ENCODE measurements at regions not wholly inside any gene's neighbourhood (a gene's known extent, or its start where the extent isn't known, plus 50 kb on each side); places are given as distances from the start of the nearest gene placed in this dataset.

GRCh38 chr10:78862328-78862640 lies 206.5 kb upstream of the ZMIZ1 start:
- Histone ChIP-seq H3K36me3 (replicated peaks; ENCODE audit: control insufficient read depth, insufficient read depth, low read length) (no peaks in the 10 kb centered on the region), H3K4me3 (ENCODE audit: insufficient read depth, low read depth, low read length) (no peak overlapping the region), H3K27me3 (ENCODE audit: control insufficient read depth, insufficient read depth, low read length) (no peaks in the 10 kb centered on the region; the same call in 1 of the 2 replicates)
- DNase-seq: no peak

DNA sequence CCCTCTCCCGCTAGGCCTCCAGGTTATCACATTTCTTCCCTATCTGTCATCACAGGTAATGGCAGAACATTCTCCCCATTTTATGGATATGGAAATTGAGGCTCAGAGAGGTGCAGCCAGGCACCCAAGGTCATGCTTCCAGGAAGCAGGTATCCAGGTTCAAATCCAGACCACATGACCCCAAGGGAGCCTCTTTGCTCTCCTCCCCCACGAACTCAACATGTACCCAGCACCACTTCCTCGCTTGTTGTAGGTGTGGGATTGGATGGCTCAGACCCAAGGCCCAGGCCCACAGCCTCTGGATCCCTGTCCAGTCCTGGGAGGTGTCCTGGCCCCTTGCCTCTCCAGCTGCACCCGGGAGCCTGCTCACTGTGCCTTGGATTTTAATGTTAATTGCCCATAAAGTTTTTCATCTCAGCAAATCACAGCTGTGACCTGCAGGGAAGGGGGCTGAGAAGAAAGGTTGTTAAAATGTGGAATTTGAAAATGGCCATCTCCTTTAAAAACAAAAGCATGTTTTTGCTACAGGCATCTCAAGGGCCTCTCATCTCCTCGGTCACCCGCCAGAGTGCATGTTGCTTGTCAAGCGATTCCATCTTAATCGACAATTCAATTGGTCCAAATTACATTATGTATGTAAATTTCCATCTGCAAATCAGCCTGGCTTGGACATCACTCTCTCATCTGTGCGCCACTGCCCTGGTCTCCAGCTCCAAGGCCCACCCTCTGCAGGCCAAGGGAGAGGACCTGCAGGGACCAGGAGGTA lies 205.4 kb upstream of the ZMIZ1 start:
- DNase-seq: no peak
- Histone ChIP-seq H3K27me3 (ENCODE audit: control insufficient read depth, insufficient read depth, low read length) (no peaks in the 10 kb centered on the region; the same call in 1 of the 2 replicates), H3K36me3 (replicated peaks; ENCODE audit: control insufficient read depth, insufficient read depth, low read length) (no peaks in the 10 kb centered on the region), H3K4me3 (ENCODE audit: insufficient read depth, low read depth, low read length) (no peak overlapping the region)

- H3K27me3 ChIP-seq (ENCODE audit: control insufficient read depth, insufficient read depth, low read length): no peaks in the 10 kb centered on the region; the same call in 1 of the 2 replicates
- no peak overlapping the region for H3K4me3 ChIP-seq (ENCODE audit: insufficient read depth, low read depth, low read length)
- no peaks in the 10 kb centered on the region for H3K36me3 ChIP-seq (replicated peaks; ENCODE audit: control insufficient read depth, insufficient read depth, low read length)
- DNase-seq: no peak
Observed at GRCh38 chr10:78863906-78864239, 204.9 kb upstream of the ZMIZ1 start.

GRCh38 chr10:78864761-78865537 lies 203.8 kb upstream of the ZMIZ1 start:
- no peak for DNase-seq
- Histone ChIP-seq H3K27me3 (ENCODE audit: control insufficient read depth, insufficient read depth, low read length) (no peaks in the 10 kb centered on the region; the same call in 1 of the 2 replicates), H3K4me3 (ENCODE audit: insufficient read depth, low read depth, low read length) (no peak overlapping the region), H3K36me3 (replicated peaks; ENCODE audit: control insufficient read depth, insufficient read depth, low read length) (no peaks in the 10 kb centered on the region)

- Histone ChIP-seq H3K4me3 (ENCODE audit: insufficient read depth, low read depth, low read length) (no peak overlapping the region), H3K27me3 (ENCODE audit: control insufficient read depth, insufficient read depth, low read length) (no peaks in the 10 kb centered on the region; the same call in 1 of the 2 replicates), H3K36me3 (replicated peaks; ENCODE audit: control insufficient read depth, insufficient read depth, low read length) (no peaks in the 10 kb centered on the region)
- DNase-seq: no peak
Observed at GRCh38 chr10:78865538-78865875, 203.3 kb upstream of the ZMIZ1 start.

DNA sequence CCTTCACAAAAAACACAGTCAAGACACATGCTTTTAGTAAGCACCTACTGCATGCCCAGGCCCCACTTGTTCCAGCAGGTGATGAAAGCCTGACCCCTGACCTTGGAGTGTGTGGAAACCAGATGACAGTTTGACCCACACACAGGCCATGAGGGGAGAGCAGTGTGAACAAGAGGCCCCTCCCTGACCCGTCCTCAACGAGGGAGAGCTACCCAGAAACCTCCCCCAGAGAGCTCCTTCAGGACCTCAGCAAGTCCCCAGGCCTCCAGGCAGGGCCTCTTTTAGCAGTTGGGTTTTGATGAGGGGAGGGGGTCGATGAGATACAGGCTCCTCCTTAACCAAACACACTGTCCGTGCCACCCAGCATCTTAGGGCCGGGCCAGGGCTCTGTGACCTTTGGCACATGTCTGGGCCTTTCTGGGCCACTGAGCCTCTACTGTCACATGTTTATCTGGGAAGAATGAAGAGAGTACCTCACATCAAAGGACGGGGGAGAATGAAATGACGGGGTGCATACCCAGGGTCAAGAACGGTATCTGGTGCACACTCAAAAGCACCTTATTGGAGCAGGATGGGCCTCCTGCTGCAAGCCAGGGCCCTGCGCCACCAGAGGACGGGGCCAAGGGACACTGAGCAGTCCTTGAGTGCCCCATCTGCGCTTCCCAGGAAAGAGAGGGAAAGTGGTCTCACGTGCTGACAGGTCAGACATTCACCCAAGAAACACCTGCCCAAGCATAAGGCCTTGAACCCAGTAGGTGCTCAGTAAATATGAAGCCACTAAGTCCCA lies 202.6 kb upstream of the ZMIZ1 start:
- Histone ChIP-seq H3K27me3 (ENCODE audit: control insufficient read depth, insufficient read depth, low read length) (no peaks in the 10 kb centered on the region; the same call in 1 of the 2 replicates), H3K36me3 (replicated peaks; ENCODE audit: control insufficient read depth, insufficient read depth, low read length) (no peaks in the 10 kb centered on the region)
- DNase-seq: peak; percentile 19

GRCh38 chr10:78866731-78867554 lies 201.8 kb upstream of the ZMIZ1 start:
- H3K27me3 ChIP-seq (ENCODE audit: control insufficient read depth, insufficient read depth, low read length): no peaks in the 10 kb centered on the region; the same call in 1 of the 2 replicates
- DNase-seq: peak; percentile 34
- H3K36me3 ChIP-seq (replicated peaks; ENCODE audit: control insufficient read depth, insufficient read depth, low read length): no peaks in the 10 kb centered on the region
- no peak overlapping the region for H3K4me3 ChIP-seq (ENCODE audit: insufficient read depth, low read depth, low read length)

More for the DNA sequence above, 202.6 kb upstream of the ZMIZ1 start:
- no peak overlapping the region for H3K4me3 ChIP-seq (ENCODE audit: insufficient read depth, low read depth, low read length)

DNA sequence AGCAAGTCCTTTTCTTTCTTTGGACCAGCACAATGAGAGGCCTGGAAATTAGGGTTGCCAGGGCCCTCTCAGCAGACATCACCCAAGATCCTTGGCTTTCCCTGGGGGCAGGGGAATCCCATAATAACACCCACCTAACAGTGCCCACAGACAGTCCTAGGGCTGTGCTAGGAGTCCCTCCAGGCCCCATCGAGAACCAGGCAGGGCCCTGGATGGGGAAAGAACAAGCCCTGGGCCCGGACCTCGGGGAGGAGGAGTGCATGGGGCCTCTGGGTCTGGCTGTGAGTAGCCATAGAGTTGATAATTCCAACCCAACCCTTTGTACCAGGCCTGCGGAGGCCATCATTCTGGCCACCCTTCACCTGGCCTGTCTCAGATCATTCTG lies 201.2 kb upstream of the ZMIZ1 start:
- H3K4me3 ChIP-seq (ENCODE audit: insufficient read depth, low read depth, low read length): no peak overlapping the region
- no peaks in the 10 kb centered on the region; the same call in 1 of the 2 replicates for H3K27me3 ChIP-seq (ENCODE audit: control insufficient read depth, insufficient read depth, low read length)
- H3K36me3 ChIP-seq (replicated peaks; ENCODE audit: control insufficient read depth, insufficient read depth, low read length): no peaks in the 10 kb centered on the region
- DNase-seq: peak; percentile 12

DNA sequence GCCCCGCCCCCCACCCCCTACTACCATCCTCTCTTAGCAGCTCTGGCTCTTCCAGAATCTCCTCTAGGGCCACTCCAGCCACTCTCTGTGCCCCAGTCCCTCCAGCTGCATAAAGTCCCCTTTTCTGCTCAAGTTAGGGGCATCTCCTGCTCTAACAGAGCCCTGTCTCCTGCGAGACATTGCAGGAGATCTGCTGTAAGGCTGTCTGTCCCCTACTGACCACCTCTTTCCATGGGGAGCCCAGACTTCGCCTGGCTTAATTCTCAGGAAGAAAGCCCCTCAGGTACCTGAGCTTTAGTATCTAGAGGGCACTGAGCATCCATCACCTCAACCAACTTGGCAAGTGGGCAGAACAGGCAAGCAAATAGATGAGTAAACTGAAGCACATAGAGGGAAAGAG lies 200.7 kb upstream of the ZMIZ1 start:
- DNase-seq: peak; percentile 37
- Histone ChIP-seq H3K36me3 (replicated peaks; ENCODE audit: control insufficient read depth, insufficient read depth, low read length) (no peaks in the 10 kb centered on the region), H3K27me3 (ENCODE audit: control insufficient read depth, insufficient read depth, low read length) (no peaks in the 10 kb centered on the region; the same call in 1 of the 2 replicates), H3K4me3 (ENCODE audit: insufficient read depth, low read depth, low read length) (no peak overlapping the region)

- H3K36me3 ChIP-seq (replicated peaks; ENCODE audit: control insufficient read depth, insufficient read depth, low read length): no peaks in the 10 kb centered on the region
- no peak for DNase-seq
- no peaks in the 10 kb centered on the region; the same call in 1 of the 2 replicates for H3K27me3 ChIP-seq (ENCODE audit: control insufficient read depth, insufficient read depth, low read length)
- H3K4me3 ChIP-seq (ENCODE audit: insufficient read depth, low read depth, low read length): no peak overlapping the region
Observed at GRCh38 chr10:78868456-78868855, 200.3 kb upstream of the ZMIZ1 start.

DNA sequence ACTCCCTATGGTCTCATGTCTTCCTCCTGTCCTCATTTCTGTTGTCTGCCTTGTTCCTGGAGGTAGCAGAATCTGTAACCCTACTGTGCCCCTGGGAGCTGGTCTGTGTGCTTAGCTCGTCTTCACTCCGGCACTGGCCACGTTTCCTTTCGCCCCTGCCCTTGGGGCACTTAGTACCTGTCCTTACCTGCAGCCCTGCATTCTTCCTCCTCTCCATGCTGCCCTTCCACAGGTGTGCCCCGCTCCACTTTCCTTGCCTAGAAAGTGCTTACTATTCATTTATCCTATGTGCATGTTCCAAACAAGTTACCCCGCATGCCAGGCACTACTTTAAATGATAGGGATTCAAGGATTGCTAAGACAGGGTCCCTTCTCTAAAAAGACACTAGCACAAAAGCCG lies 199.9 kb upstream of the ZMIZ1 start:
- Histone ChIP-seq H3K36me3 (replicated peaks; ENCODE audit: control insufficient read depth, insufficient read depth, low read length) (no peaks in the 10 kb centered on the region), H3K4me3 (ENCODE audit: insufficient read depth, low read depth, low read length) (no peak overlapping the region), H3K27me3 (ENCODE audit: control insufficient read depth, insufficient read depth, low read length) (no peaks in the 10 kb centered on the region; the same call in 1 of the 2 replicates)
- DNase-seq: no peak

GRCh38 chr10:78869508-78870454 lies 199.0 kb upstream of the ZMIZ1 start:
- DNase-seq: no peak
- Histone ChIP-seq H3K36me3 (replicated peaks; ENCODE audit: control insufficient read depth, insufficient read depth, low read length) (no peaks in the 10 kb centered on the region), H3K27me3 (ENCODE audit: control insufficient read depth, insufficient read depth, low read length) (peaks cover 3% of the 10 kb centered on the region; the same call in 1 of the 2 replicates), H3K4me3 (ENCODE audit: insufficient read depth, low read depth, low read length) (no peak overlapping the region)

DNA sequence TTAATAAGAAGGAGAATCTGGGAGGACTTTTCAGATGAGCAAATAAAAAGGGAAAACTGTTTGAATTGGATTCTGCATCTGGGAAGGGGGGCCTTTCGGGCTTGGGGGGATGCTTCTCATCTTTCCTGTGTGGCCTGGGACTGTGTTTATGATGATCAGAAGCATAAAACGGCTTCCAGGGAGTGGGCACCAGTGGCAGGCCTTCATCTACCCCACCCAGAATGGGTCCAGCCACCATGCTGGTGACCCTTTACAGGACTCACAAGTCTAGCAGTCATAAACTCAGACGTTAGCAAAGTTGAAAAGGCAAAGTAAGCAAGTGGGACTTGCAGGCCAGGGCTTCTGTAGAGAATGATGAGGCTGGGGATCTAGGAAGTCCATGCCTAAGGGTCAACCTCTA lies 198.3 kb upstream of the ZMIZ1 start:
- DNase-seq: no peak
- no peak overlapping the region for H3K4me3 ChIP-seq (ENCODE audit: insufficient read depth, low read depth, low read length)

More for the DNA sequence above, 198.3 kb upstream of the ZMIZ1 start:
- Histone ChIP-seq H3K36me3 (replicated peaks; ENCODE audit: control insufficient read depth, insufficient read depth, low read length) (no peaks in the 10 kb centered on the region), H3K27me3 (ENCODE audit: control insufficient read depth, insufficient read depth, low read length) (peaks cover 4% of the 10 kb centered on the region; the same call in 1 of the 2 replicates)

Measured in H7 (cell line).